ENCODE measurements at regions not wholly inside any gene's neighbourhood (a gene's known extent, or its start where the extent isn't known, plus 50 kb on each side); places are given as distances from the start of the nearest gene placed in this dataset.
"Not testable (repeated sequence)": the region's sequence is repeated elsewhere in the genome, so short reads cannot be mapped to it uniquely, and the experiment has no call there.

DNA sequence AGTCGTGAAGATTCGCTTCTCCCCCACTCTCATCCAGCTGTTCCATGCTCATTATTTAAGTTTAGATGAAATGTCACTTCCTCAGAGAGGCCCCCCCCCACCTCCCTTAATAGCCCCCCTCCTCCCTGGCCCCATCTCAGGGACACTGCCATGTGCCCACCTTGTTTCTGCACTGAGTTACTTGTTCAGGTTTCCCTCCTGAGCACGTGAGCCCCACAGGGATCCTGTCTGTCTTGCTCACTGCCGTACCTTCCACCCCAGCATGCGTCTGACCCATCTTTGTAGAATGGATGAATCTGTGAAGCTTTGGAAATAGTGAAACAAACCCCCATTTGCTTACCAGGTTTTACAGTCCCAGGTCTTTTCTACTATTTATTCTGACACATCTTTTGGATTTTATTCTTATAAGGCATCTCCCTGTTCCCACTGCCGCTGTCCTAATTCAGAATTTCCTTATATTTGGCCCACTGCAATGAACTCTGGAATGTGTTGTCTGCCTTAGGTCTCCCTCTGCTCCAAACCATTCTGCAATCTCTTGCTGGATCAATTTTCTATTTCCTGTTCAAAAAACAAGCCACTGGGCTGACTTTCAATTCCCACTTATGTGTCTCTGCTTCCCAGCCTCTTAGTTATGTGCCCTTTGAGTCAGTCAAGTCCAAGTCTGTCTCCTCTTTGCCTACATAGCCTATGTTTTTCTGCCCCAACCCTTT lies 136.5 kb upstream of the ECI2 start:
- no peak for DNase-seq

DNA sequence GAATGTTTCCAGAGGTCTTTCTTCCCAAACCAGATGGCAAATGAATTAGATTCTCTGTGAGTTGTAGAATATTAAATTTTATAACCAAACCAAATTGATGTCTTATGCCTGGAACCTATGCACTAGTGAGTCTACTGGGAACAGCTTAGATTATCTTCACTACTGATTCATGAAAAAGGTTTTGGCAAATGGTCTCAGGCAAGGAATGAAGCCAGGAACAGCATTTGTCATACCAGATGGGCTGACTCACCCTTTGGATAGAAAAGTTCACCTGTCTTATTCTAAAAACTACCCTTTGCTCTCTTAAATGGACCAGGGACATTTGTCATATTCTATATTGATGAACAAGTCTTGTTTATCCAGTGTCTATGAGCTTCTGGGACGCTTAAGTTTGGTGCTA lies 135.4 kb upstream of the ECI2 start:
- DNase-seq, result peak in 1 of 58 donors; percentile 17

DNA sequence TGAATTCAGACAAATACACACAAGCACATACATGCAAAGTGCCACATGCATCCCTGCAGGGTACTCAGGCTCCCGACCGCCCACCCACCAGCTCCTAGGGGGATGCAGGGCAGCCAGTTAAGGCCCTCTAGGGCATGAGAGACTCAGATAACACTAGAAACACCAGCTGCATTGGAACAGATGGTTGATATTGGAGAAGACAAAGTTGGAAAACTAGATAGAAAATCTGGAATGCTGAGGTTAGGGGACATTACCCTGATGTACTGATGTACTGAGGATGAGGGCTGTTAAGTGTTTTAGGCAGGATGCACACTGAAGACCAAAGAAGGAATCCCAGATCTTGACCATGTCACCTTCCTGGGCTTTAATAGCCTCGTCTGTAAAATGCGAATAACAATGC lies 134.6 kb upstream of the ECI2 start:
- DNase-seq, result no peak

DNA sequence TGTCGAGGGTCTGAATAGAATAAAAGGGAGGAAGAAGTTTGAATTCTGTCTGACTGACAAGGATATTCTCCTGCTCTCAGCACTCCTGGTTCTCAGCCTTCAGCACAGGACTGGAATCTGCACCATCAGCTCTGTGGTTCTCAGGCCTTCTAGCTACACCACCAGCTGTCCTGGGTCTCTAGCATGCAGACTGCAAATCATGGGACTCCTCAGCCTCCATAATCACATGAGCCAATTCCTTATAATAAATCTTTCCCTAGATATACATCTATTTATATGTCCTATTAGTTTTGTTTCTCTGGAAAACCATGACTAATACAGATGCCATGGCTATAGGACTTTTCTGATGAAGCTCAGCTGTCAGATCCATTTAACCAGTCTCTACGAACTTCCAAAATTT lies 132.8 kb upstream of the ECI2 start:
- no peak for DNase-seq

DNA sequence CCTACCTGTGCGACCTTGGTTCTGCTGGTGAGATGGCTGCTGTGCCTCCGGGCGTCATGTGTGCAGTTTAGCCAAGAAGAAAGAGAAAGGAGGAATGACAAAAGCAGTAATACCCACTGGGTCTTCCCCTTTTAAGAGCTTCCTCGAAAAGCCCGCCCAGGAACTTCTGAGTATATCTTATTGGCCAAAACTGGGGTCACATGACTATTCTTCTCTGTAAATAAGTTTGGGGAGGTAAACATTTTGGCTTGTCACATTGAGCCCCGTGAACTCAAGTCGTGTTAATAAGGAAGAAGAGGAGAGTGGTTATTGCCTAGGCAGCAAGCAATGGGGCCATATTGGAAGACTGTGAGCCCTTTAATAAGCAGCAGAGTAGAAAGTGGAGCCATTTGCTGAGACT lies 130.4 kb upstream of the ECI2 start:
- no peak for DNase-seq

DNA sequence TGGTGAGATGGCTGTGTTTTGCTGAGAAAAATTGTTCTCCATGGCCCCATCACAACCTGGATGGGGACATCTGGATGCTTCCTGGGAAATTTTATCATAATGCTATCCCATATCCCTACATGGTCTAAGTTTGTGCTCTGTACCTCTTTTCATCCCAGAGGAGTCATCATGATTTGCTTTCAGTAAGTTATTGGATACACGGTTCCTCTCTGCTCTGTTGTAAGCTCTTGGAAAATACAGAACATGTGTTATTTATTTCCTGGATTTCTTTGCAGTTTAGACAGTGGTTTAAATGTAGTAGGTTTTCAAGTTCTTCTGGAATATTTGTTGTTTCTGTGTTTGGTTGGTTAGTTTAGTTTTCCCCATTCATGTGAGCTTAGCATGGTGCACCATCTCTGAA lies 129.2 kb upstream of the ECI2 start:
- no peak for DNase-seq

DNA sequence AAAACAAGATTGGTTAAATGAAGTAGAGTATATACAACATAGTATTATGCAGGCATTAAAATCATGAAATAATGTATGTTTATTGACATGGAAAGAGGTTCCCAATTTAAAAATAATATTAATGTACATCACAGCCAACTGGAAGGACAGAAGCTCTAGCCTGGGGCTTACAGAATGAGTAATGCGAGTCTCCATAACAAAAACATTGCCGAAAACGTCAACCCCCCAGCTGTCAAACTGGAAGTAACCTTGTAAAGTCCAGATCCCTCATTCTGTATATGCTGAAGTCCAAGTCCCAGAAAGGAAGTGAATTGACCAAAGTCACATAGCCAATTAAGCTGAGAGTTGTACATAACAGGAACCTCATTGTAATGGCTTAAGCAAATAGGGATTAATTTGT lies 128.7 kb upstream of the ECI2 start:
- DNase-seq, result no peak

DNA sequence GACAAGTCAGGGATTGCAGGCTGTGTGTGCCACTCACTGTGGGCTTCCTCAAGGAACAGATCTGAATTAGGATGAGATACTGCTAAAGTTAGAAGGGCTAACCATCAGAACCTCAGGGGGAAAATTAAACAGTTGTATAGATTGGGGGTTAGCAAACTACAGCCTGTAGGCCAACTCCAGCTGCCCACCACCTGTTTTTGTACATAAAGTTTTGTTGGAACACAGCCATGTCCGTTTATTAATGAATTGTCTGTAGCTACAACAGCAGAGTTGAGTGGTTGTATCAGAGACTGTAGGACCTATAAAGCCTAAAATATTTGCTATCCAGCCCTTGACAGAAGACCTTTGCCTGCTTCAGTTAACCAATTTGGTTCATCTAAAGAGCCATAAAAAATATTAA lies 127.2 kb upstream of the ECI2 start:
- DNase-seq, result no peak

DNA sequence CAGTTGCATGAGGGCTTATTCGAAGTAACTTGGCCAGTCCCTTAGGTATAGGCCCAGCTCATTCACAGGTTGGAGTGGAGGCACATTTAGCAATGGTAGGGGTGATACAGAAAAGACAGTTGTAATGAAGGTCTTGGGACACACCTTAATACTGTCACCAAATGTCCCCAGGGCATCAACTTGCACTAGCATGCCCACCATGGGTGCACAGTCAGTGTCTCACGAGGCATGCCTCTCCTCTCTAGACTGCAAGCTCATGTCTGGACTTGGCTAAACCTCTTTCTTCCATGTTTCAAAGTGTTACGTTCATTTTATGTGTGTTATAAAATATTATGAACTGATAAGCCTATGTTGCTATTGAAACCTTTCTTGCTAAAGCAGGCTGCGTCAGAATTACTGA lies 124.0 kb upstream of the ECI2 start:
- no peak for DNase-seq

DNA sequence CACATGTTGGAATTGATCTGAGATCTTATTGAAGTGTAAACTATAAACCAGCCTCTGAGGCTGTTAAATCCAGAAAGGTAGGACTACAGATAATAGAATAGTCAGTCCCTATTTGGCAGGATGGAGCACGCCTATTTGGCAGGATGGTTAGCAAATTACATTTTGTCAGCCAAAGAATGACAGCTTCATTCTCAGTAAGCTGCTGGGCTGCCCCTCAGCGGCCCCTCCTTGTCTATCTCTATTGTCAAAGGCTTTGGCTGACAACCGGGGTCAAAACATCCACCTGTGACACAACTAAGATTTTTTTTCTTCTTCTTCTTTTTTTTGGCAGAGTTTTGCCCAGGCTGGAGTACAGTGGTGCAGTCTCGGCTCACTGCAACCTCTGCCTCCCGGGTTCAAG lies 123.4 kb upstream of the ECI2 start:
- DNase-seq, result no peak

DNA sequence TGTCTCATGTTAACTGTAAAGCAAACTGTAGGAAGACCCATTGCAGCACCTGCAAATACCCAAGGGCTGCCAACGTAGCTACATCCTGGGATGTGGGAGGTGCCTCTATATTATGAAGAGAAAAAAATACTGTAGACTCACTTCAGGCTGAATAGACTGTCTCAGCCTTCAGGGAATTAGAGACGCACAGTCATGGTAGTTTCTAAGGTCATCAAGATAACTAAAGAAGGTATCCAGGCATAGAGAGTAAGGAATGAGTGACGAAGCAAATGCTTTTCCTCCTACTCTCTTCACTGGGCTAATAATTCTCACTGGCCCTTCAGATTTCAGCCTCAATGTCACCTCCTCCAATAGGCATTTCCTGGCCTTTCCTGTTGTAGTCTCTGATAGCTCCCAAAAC lies 121.6 kb upstream of the ECI2 start:
- no peak for DNase-seq

DNA sequence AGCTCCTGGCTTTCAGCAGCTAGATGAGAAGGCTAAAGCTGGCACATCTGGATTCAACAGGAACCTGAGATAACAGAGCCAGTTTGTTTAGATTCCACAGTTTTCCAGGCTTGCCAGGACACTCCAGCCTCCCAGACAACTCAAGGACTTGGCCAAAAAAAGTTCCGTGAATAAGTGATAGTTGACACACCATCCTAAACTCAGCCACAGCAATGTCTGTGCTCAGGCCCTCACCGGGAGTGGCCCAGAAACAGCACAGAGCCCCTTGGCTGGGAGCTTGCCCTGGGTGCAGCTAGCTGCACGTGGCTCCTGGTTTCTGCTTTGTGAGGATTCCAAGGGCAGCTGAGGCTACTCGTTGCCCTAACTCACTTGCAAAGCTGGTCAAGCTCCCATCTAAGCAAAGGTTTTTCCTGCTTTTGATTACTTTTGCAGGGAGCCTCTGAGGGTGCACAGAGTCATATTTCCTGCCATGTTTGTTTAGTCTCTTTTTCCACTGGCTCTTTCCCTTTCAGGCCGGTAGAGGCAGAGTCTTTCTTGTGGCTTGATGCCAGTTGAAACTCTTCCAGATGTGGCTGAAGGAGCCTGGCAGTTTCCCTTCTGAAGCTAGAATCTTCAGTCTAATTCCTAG lies 118.3 kb upstream of the ECI2 start:
- DNase-seq, result peak in 9 of 58 donors; percentile 0 to 26 (median 4)

DNA sequence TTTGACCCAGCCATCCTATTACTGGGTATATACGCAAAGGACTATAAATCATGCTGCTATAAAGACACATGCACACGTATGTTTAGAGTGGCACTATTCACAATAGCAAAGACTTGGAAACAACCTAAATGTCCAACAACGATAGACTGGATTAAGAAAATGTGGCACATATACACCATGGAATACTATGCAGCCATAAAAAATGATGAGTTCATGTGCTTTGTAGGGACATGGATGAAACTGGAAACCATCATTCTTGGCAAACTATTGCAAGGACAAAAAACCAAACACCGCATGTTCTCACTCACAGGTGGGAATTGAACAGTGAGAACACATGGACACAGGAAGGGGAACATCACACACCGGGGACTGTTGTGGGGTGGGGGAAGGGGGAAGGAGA lies 117.1 kb upstream of the ECI2 start:
- DNase-seq, result not testable (repeated sequence)

DNA sequence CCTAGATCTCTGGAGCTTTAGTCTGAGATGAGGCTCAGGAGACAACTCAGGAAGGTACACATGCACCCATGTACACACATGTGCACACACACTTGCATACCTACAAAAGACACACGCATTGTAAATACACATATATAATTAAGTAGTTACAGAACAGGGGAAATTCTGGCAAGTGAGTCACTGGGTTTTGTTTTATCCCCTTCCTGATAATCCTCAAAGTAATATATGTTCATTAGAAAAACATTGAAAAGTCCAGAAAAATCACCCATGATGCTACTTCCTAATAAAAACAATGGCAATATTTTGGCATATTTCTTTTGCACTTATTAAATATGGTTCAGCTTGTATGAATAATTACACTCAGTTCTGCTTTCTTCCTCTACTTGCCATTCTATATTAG lies 115.3 kb upstream of the ECI2 start:
- no peak for DNase-seq

DNA sequence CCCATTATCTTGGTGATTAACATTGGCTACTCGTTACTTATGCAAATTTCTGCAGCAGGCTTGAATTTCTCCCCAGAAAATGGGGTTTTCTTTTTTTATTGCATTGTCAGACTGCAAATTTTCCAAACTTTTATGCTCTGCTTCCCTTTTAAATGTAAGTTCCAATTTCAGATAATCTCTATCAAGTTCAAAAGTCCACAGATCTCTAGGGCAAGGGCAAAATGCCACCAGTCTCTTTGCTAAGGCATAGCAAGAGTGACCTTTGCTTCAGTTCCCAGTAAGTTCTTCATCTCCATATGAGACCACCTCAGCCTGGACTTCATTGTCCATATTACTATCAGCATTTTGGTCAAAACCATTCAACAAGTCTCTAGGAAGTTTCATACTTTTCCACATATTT lies 108.5 kb upstream of the ECI2 start:
- DNase-seq, result not testable (repeated sequence)

DNA sequence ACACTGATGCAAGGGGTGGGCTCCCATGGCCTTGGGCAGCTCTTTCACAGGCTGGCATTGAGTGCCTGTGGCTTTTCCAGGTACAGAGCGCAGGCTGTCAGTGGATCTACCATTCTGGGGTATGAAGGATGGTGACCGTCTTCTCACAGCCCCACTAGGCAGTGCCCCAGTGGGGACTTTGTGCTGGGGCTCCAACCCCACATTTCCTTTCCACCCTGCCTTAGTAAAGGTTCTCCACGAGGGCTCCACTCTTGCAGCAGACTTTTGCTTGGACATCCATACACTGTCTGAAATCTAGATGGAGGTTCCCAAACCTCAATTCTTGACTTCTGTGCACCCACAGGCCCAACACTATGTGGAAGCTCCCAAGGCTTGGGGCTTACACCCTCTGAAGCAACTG lies 107.9 kb upstream of the ECI2 start:
- no peak for DNase-seq

DNA sequence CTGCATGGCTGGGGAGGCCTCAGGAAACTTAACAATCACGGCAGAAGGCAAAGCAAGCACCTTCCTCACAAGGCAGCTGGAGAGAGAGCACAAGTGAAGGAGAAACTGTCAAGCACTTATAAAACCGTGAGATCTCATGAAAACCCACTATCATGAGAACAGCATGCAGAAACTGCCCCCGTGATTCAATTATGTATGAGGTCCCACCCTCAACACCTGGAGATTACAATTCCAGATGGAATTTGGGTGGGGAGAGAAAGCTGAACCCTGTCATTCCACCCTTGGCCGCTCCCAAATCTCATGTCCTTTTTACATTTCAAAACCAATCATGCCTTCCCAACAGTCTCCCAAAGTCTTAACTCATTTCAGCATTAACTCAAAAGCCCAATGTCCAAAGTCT lies 107.2 kb upstream of the ECI2 start:
- DNase-seq, result no peak

DNA sequence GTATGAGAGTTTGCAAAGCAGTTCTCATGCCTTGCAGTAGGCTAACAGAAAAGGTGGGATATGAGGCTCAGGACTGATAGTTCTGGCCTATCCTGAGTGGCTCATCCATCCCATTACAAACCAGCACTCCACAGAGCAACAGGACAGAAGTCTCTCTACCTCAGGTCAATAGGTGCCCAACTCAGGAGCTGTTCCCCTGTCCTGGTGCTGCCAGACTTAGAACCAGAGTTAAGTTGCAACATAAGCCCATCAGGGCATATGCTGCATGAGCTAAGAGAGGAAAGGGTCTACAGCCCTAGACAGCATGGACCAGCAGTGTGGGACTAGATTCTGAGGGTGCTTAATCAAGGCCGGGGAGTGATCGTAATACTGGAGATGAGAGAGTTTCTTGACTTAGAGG lies 104.8 kb upstream of the ECI2 start:
- DNase-seq, result no peak

DNA sequence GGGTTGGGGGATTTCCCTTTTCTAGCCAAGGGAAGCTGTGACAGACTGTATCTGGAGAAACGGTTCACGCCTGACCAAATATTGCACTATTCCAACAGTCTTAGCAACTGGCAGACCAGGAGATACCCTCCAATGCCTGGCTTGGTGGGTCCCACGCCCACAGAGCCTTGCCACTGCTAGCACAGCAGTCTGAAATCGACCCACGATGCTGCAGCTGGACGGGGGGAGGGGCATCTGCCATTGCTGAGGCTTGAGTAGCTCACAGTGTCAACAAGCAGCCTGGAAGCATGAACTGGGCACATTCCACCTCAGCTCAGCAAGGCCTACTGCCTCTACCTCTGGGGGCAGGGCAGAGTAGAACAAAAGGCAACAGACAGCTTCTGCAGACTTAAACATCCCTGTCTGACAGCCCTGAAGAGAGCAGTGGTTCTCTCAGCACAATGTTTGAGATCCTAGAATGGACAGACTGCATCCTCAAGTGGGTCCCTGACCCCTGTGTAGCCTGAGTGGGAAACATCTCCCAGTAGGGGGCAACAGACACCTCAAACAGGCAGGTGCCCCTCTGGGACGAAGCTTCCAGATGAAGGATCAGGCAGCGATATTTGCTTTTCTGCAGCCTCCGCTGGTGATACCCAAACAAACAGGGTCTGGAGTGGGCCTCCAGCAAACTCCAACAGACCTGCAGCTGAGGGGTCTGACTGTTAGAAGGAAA lies 89.9 kb upstream of the ECI2 start:
- no peak for DNase-seq

DNA sequence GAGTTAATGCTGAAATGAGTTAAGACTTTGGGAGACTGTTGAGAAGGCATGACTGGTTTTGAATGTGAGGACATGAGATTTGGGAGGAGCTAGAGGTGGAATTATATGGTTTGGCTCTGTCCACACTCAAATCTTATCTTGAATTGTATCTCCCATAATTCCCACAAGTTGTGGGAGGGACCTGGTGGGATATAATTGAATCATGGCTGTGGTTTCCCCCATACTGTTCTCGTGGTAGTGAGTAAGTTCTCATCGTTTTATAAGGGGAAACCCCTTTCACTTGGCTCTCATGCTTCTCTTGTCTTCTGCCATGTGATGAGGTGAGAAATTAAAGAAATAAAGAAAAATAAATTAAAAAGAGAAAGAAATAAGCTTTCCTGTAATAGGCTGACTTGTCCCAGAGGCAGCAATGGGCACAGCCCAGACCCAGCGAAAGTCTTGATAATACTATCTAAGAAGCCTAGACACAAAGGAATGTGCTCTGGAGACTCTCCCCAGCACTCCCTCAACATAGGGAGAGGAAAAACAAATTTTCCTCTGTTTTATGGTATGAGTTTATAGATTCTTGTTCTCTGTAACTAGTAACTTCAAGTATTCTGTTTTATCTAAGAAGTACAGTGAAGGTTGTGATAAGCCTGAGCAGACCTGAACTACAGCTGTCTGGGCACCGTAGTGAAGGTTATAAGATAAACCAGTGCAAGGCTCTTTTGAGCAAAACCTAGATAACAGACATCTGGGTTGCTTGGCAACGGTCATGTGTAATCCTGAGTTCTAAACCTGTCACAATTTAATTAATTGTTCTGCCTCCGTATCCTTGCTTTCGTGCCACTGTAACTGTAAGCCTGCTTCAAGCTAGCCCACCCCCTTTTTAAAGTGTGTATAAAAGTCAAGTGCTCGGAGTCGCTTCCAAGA lies 88.9 kb upstream of the ECI2 start:
- no peak for DNase-seq

DNA sequence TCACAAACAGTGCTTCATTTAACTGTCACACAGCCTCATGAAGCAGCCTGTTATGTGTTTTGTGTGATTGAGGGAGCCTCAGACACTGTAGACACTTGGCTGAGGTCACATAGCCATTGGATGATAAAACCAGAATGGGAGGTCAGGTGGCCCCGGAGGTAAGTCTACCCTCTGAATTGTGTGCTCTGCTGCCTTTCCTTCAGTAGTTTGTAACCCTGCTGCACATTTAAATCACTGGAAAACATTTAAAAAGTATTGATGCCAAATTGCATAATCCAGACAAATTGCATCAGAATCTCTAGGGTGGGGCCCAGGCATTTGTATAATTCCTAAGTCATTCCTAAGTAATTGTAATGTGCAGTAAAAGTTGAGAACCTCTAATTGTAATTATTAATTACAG lies 85.2 kb upstream of the ECI2 start:
- no peak for DNase-seq

Data from anterior cingulate cortex (tissue), 58 donors.